GM12891 (cell line): ENCODE measurements at regions not wholly inside any gene's neighbourhood (a gene's known extent, or its start where the extent isn't known, plus 50 kb on each side); places are given as distances from the start of the nearest gene placed in this dataset.

Experiments used
- POLR2A ChIP-seq: IDR thresholded peaks from 2 replicates; pipeline ENCODE4 v1.6.1; 2011; ENCODE audit warnings: low read depth, low read length, control low read depth
- POLR2AphosphoS5 ChIP-seq: IDR thresholded peaks from 2 replicates; pipeline ENCODE4 v1.6.1; 2011; ENCODE audit warnings: low read depth, low read length, control low read depth
- POU2F2 ChIP-seq: IDR thresholded peaks from 2 replicates; pipeline ENCODE4 v1.6.1; 2011; ENCODE audit warnings: low read depth, mild to moderate bottlenecking, control low read depth, low read length, moderate library complexity
- TAF1 ChIP-seq: IDR thresholded peaks from 2 replicates; pipeline ENCODE4 v1.6.1; 2011; ENCODE audit warnings: low read depth, low read length, control low read depth

DNA sequence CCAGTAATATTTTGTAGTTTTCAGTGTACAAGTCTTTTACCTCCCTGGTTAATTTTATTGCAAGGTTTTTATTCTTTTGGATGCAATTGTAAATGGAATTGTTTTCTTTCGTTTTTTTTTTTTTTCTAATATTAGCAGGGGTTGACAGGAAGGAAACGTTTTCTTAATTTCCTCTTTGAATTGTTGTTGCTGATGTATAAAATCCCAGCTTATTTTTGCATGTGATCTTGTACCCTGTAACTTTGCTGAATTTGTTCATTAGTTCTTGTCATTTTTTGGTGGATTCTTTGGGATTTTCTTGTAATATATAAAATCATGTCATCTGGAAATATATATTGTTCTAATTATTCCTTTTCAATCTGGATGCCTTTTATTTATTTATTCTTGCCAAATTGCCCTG, 65.0 kb upstream of the ANKH start:
- no peak for TF ChIP-seq POU2F2
- TF ChIP-seq POLR2A = no peak
- TF ChIP-seq TAF1 = no peak
- no peak for TF ChIP-seq POLR2AphosphoS5
